ENCODE measurements at regions not wholly inside any gene's neighbourhood (a gene's known extent, or its start where the extent isn't known, plus 50 kb on each side); places are given as distances from the start of the nearest gene placed in this dataset.

- H3K36me3 Mint-ChIP-seq (ENCODE audit: low read depth), result no peaks in the 10 kb centered on the region
- H3K27ac Mint-ChIP-seq, result no peak overlapping the region
- peaks cover 24% of the 10 kb centered on the region for H3K27me3 Mint-ChIP-seq (ENCODE audit: low read depth, poor library complexity)
- no peak overlapping the region for H3K4me3 Mint-ChIP-seq
- no peaks in the 10 kb centered on the region for H3K4me1 Mint-ChIP-seq
- TF ChIP-seq CTCF (IDR thresholded peaks at IDR 0.05), result no peak
- H3K9me3 Mint-ChIP-seq, result no peaks in the 10 kb centered on the region
- DNase-seq, result no peak
Measured at GRCh38 chr12:131616738-131617137, 94.2 kb upstream of the SFSWAP start.

DNA sequence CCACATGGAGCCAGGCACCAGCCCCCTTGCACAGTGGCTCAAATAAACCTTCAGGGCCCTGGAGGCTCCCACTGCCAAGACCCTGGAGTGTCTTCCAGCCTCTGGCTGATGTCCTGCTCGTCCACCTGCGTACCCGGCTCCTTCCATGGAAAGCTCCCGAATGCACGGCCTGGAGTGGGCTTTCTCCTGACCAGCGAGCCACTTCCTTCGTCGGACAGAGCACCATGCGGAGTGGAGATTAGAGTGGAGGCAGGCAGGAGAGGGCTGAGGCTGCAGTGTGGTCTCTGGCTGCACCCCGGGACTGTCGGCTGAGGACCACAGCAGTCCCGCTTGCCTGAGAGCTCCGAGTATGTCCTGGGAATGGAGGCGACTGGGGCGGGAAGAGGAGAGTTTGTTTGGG is 93.7 kb upstream of the SFSWAP start:
- Mint-ChIP-seq H3K27me3 (ENCODE audit: low read depth, poor library complexity) (peaks cover 24% of the 10 kb centered on the region), H3K4me1 (peaks cover 4% of the 10 kb centered on the region), H3K4me3 (no peak overlapping the region), H3K36me3 (ENCODE audit: low read depth) (no peaks in the 10 kb centered on the region), H3K9me3 (no peaks in the 10 kb centered on the region), H3K27ac (no peak overlapping the region)
- no peak for TF ChIP-seq CTCF (IDR thresholded peaks at IDR 0.05)
- DNase-seq, result no peak

DNA sequence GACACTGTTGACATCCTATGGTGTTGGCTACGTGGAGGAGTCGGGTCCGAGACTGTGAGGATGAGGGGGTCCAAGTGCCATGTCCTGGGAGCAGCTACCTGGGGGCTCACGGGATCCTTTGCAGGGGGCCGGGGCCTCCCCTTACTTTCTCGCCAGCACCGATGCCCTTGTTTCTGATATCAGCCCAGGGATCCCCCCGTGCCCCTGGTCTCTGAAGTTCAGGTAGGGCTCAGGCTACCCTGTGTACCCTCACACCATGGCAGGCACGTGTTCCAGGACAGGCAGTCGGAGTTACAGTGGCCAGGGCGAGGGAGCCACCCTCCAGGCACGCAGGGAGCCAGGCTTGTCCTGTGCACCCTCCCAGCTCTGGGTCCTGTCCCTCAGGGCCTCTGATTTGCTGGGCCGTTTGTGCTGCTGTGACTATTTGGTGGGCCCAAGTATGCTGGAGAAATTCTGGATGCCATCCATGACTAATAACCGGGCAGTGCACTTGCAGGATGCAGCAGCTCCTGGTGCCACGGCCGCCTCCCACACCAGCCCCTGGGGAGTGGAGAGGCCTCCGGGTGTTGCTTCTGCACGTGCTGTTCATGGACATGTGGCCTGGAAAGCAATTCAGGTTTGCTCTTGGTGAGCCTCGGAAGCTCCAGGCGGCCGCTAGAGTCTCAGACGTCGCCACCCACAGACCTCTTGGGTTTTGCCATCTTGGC is 93.1 kb upstream of the SFSWAP start:
- no peak for TF ChIP-seq CTCF (IDR thresholded peaks at IDR 0.05)
- H3K4me3 Mint-ChIP-seq, result no peak overlapping the region
- H3K4me1 Mint-ChIP-seq, result peaks cover 4% of the 10 kb centered on the region
- no peaks in the 10 kb centered on the region for H3K9me3 Mint-ChIP-seq
- no peaks in the 10 kb centered on the region for H3K36me3 Mint-ChIP-seq (ENCODE audit: low read depth)
- no peak overlapping the region for H3K27ac Mint-ChIP-seq
- H3K27me3 Mint-ChIP-seq (ENCODE audit: low read depth, poor library complexity), result peaks cover 24% of the 10 kb centered on the region
- DNase-seq, result no peak

- DNase-seq, result peak; percentile 80
- no peak overlapping the region for H3K4me3 Mint-ChIP-seq
- no peaks in the 10 kb centered on the region for H3K36me3 Mint-ChIP-seq (ENCODE audit: low read depth)
- H3K27ac Mint-ChIP-seq, result no peak overlapping the region
- no peak for TF ChIP-seq CTCF (IDR thresholded peaks at IDR 0.05)
- H3K27me3 Mint-ChIP-seq (ENCODE audit: low read depth, poor library complexity), result peaks cover 24% of the 10 kb centered on the region
- peaks cover 4% of the 10 kb centered on the region for H3K4me1 Mint-ChIP-seq
- no peaks in the 10 kb centered on the region for H3K9me3 Mint-ChIP-seq
Measured at GRCh38 chr12:131618303-131618658, 92.6 kb upstream of the SFSWAP start.

GRCh38 chr12:131618701-131619100 is 92.2 kb upstream of the SFSWAP start:
- no peak overlapping the region for H3K27ac Mint-ChIP-seq

More at GRCh38 chr12:131618701-131619100, 92.2 kb upstream of the SFSWAP start:
- H3K27me3 Mint-ChIP-seq (ENCODE audit: low read depth, poor library complexity), result peaks cover 24% of the 10 kb centered on the region
- no peak overlapping the region for H3K4me3 Mint-ChIP-seq
- H3K4me1 Mint-ChIP-seq, result peaks cover 4% of the 10 kb centered on the region
- H3K9me3 Mint-ChIP-seq, result no peaks in the 10 kb centered on the region
- H3K36me3 Mint-ChIP-seq (ENCODE audit: low read depth), result no peaks in the 10 kb centered on the region
- DNase-seq, result no peak
- TF ChIP-seq CTCF (IDR thresholded peaks at IDR 0.05), result no peak
